SU-DHL-6 (cell line): ENCODE measurements at regions not wholly inside any gene's neighbourhood (a gene's known extent, or its start where the extent isn't known, plus 50 kb on each side); places are given as distances from the start of the nearest gene placed in this dataset.

Source experiments
- H2AFZ ChIP-seq: fragments of 200-600 bp; sonication (generic); 2 replicates; pipeline ENCODE4 v1.6.1; 2014; ENCODE audit warnings: low read depth, mild to moderate bottlenecking, moderate library complexity, mixed read lengths, antibody characterized with exemption, low read length; ENCODE audit not compliant: severe bottlenecking
- H3F3A ChIP-seq: fragments of 200-600 bp; shearing (Covaris generic); 2 replicates; pipeline ENCODE4 v1.6.0; 2016; ENCODE audit warnings: antibody characterized with exemption, mild to moderate bottlenecking; ENCODE audit not compliant: insufficient read depth
- H3K27ac ChIP-seq: fragments of 200-600 bp; sonication (generic); 2 replicates; pipeline ENCODE4 v1.5.1; 2016; ENCODE audit warnings: low read depth, mild to moderate bottlenecking, low read length, moderate library complexity, mixed read lengths
- H3K27me3 ChIP-seq: fragments of 200-600 bp; sonication (generic), shearing (Covaris generic); 2 replicates; pipeline ENCODE4 v1.6.0; 2014; ENCODE audit warnings: mild to moderate bottlenecking, low read length
- H3K36me3 ChIP-seq: fragments of 200-600 bp; sonication (generic); 2 replicates; pipeline ENCODE4 v1.6.1; 2014; ENCODE audit warnings: mild to moderate bottlenecking, low read length, mixed read lengths
- H3K4me2 ChIP-seq: fragments of 300-600, 200-600 bp; shearing (Covaris generic), sonication (generic); 2 replicates; pipeline ENCODE4 v1.6.0; 2014; ENCODE audit warnings: low read length, low read depth, mild to moderate bottlenecking; ENCODE audit not compliant: poor library complexity, severe bottlenecking
- H3K4me3 ChIP-seq: fragments of 200-600 bp; sonication (generic); 2 replicates; pipeline ENCODE4 v1.5.1; 2014; ENCODE audit warnings: antibody characterized with exemption, low read length, mild to moderate bottlenecking, mixed read lengths; ENCODE audit not compliant: insufficient read depth, poor library complexity, severe bottlenecking
- H3K79me2 ChIP-seq: fragments of 200-600 bp; sonication (generic); 2 replicates; pipeline ENCODE4 v1.6.1; 2014; ENCODE audit warnings: mild to moderate bottlenecking, low read length, moderate library complexity; ENCODE audit not compliant: insufficient read depth
- H3K9ac ChIP-seq: fragments of 200-600 bp; sonication (generic); 2 replicates; pipeline ENCODE4 v1.7.0; 2014; ENCODE audit warnings: mild to moderate bottlenecking, low read length
- H3K9me2 ChIP-seq: fragments of 200-600 bp; sonication (generic); replicated peaks from 2 replicates; pipeline ENCODE4 v1.6.1; 2014; ENCODE audit warnings: low read length; ENCODE audit not compliant: insufficient read depth
- H3K9me3 ChIP-seq: fragments of 200-600 bp; sonication (generic); 2 replicates; pipeline ENCODE4 v1.6.1; 2014; ENCODE audit warnings: low read length, mixed read lengths; ENCODE audit not compliant: insufficient read depth
- H4K20me1 ChIP-seq: fragments of 200-600 bp; sonication (generic); 2 replicates; pipeline ENCODE4 v1.6.1; 2014; ENCODE audit warnings: low read depth, mild to moderate bottlenecking, antibody characterized with exemption, low read length, moderate library complexity, mixed read lengths
- EZH2phosphoT487 ChIP-seq: fragments of 200-600 bp; sonication (generic), shearing (Covaris generic); conservative IDR thresholded peaks from 2 replicates; pipeline ENCODE4 v1.6.1; 2018; ENCODE audit warnings: mild to moderate bottlenecking, antibody characterized with exemption, low read length, moderate library complexity, mixed read lengths
- TF ChIP-seq, protein P1 (sequence below): fragments of 200-600 bp; sonication (generic); IDR thresholded peaks from one replicate; pipeline ENCODE4 v1.5.1; 2017; ENCODE audit warnings: antibody characterized with exemption, mild to moderate bottlenecking, low read length, moderate library complexity; ENCODE audit not compliant: insufficient read depth, poor library complexity, severe bottlenecking

DNA sequence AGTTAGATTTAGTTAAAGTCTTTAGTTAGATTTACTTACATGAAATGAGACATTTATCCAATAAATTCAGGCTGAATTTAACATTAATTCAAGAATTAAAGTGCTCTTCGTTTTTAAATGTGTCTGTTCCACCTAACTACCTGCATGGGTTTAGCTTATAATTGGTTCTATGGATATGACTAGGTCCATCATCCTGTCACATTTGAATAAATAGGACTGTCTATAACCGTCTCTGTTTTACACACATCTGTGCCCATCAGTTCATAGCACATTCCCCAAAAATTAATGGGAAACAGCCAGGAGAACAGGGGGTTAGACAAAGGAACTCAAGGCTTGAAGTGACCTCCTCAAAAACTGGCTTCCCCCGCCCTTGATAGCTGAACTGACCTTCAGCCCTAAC is 219.6 kb downstream of the MRPL39 start:
- H3K9ac ChIP-seq: no peak overlapping the region
- H3F3A ChIP-seq: no peaks in the 10 kb centered on the region
- H3K9me3 ChIP-seq: no peaks in the 10 kb centered on the region
- H3K36me3 ChIP-seq: no peaks in the 10 kb centered on the region
- no peaks in the 10 kb centered on the region for H4K20me1 ChIP-seq
- no peaks in the 10 kb centered on the region for H3K79me2 ChIP-seq
- no peaks in the 10 kb centered on the region for H3K27me3 ChIP-seq
- no peak overlapping the region for H2AFZ ChIP-seq
- H3K9me2 ChIP-seq: no peaks in the 10 kb centered on the region
- H3K4me3 ChIP-seq: no peak overlapping the region
- TF ChIP-seq EZH2phosphoT487: no peak
- TF ChIP-seq, protein P1, sequence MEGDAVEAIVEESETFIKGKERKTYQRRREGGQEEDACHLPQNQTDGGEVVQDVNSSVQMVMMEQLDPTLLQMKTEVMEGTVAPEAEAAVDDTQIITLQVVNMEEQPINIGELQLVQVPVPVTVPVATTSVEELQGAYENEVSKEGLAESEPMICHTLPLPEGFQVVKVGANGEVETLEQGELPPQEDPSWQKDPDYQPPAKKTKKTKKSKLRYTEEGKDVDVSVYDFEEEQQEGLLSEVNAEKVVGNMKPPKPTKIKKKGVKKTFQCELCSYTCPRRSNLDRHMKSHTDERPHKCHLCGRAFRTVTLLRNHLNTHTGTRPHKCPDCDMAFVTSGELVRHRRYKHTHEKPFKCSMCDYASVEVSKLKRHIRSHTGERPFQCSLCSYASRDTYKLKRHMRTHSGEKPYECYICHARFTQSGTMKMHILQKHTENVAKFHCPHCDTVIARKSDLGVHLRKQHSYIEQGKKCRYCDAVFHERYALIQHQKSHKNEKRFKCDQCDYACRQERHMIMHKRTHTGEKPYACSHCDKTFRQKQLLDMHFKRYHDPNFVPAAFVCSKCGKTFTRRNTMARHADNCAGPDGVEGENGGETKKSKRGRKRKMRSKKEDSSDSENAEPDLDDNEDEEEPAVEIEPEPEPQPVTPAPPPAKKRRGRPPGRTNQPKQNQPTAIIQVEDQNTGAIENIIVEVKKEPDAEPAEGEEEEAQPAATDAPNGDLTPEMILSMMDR: no peak
- no peak overlapping the region for H3K4me2 ChIP-seq
- H3K27ac ChIP-seq: no peak overlapping the region

DNA sequence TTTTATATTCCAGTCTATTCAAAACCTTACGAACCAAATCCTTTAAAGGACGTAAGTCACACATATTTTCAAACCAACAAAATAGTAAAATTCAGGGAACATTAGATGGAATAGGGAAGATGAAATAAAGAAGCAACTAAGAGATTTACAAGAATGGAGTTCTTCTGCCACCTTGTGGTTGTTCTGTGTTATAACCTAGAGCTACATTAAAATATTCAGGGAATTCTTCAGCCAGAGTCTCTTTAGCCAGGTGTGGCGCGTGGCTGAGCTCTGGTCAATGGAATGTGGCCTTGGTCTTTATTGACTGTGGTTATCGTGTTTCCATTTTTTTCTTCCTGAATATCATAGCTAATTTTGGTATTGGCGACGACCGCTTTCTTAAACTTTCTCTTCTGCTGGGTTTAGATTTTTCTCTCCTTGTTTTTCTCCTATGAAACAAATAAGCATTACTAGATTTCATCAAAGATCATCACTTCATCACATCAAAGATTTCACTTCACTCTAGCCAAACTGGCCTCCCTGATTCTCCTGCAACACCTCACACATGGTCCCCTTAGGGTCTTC is 221.3 kb downstream of the MRPL39 start:
- Histone ChIP-seq H3K4me3 (no peak overlapping the region), H3K9me3 (no peaks in the 10 kb centered on the region)

DNA sequence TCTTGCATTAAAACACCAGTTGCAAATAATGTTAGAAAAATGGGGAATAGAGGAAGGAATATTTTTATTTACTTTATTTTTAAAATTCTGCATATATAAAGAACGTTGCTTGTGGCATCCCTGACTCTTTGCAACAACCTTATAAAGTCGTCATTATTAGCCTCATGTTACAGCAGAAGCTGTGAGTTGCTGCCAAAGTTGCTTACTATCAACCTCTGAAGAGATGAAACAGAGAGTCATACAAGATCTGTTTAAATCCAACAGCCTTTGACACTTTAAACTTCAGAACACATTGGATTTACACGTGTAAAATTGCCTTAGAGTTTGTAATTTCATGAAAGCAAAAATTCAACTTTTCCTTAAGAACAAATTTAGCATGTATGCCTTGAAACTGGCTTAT is 221.9 kb downstream of the MRPL39 start:
- H3K27ac ChIP-seq: no peak overlapping the region
- H4K20me1 ChIP-seq: no peaks in the 10 kb centered on the region
- H3K79me2 ChIP-seq: no peaks in the 10 kb centered on the region
- no peaks in the 10 kb centered on the region for H3F3A ChIP-seq
- H3K9me2 ChIP-seq: no peaks in the 10 kb centered on the region
- H3K27me3 ChIP-seq: no peaks in the 10 kb centered on the region
- no peak overlapping the region for H3K9ac ChIP-seq
- no peak overlapping the region for H3K4me2 ChIP-seq
- no peaks in the 10 kb centered on the region for H3K9me3 ChIP-seq
- H3K36me3 ChIP-seq: no peaks in the 10 kb centered on the region
- peak overlapping the region; percentile 67 for H2AFZ ChIP-seq
- no peak overlapping the region for H3K4me3 ChIP-seq
- TF ChIP-seq, protein P1: no peak
- TF ChIP-seq EZH2phosphoT487: no peak

More for the DNA sequence above, 221.3 kb downstream of the MRPL39 start:
- H3K27ac ChIP-seq: no peak overlapping the region
- TF ChIP-seq, protein P1: peak; percentile 39
- no peak for TF ChIP-seq EZH2phosphoT487
- no peaks in the 10 kb centered on the region for H3K36me3 ChIP-seq
- no peaks in the 10 kb centered on the region for H3K79me2 ChIP-seq
- no peak overlapping the region for H3K9ac ChIP-seq
- H3F3A ChIP-seq: no peaks in the 10 kb centered on the region
- H2AFZ ChIP-seq: no peak overlapping the region
- no peaks in the 10 kb centered on the region for H3K9me2 ChIP-seq
- H4K20me1 ChIP-seq: no peaks in the 10 kb centered on the region
- H3K27me3 ChIP-seq: no peaks in the 10 kb centered on the region
- no peak overlapping the region for H3K4me2 ChIP-seq
